PC-9 (cell line): ENCODE measurements at regions not wholly inside any gene's neighbourhood (a gene's known extent, or its start where the extent isn't known, plus 50 kb on each side); places are given as distances from the start of the nearest gene placed in this dataset.

ENCODE experiments used
- BruUV-seq: library from RNA; stranded (reverse); fragments of 400-500 nt; replicated peaks from 2 replicates; lab custom pipeline; 2021; lab: Mats Ljungman, UMichigan
- CTCF ChIA-PET: fragments of 300-600 bp; sonication (Branson Sonifier 250); formaldehyde crosslinking; loops from one replicate; lab custom pipeline; 2022; ENCODE audit warnings: antibody characterized with exemption; lab: Charles Lee
- POLR2A ChIA-PET: fragments of 300-600 bp; sonication (Branson Sonifier 250); formaldehyde crosslinking; loops from one replicate; lab custom pipeline; 2022; ENCODE audit warnings: antibody characterized with exemption; ENCODE audit not compliant: unreplicated experiment; lab: Charles Lee
- DNase-seq, 2 experiments: peaks; one replicate each; pipeline versions ENCODE4 v3.0.0 to v3.0.0-alpha.2; 2015 to 2022; ENCODE audit warnings: mixed read lengths in 1 of 2
- H2AFZ ChIP-seq: fragments of 200-600 bp; sonication (generic); 2 replicates; pipeline ENCODE4 v1.8.1; 2017; ENCODE audit warnings: antibody characterized with exemption
- H3F3A ChIP-seq: fragments of 200-600 bp; sonication (generic); 2 replicates; pipeline ENCODE4 v1.8.1; 2017; ENCODE audit warnings: antibody characterized with exemption, mild to moderate bottlenecking, low read depth; ENCODE audit not compliant: insufficient read depth
- H3K27ac ChIP-seq: fragments of 200-600 bp; sonication (generic); 2 replicates; pipeline ENCODE4 v1.6.1; 2016; ENCODE audit warnings: mixed run types
- H3K27me3 ChIP-seq: fragments of 200-600 bp; sonication (generic); 2 replicates; pipeline ENCODE4 v1.6.1; 2016; ENCODE audit warnings: low read depth, mixed run types; ENCODE audit not compliant: insufficient read depth
- H3K36me3 ChIP-seq: fragments of 200-600 bp; sonication (generic); 2 replicates; pipeline ENCODE4 v1.6.1; 2016; ENCODE audit warnings: low read depth, mixed run types
- H3K4me1 ChIP-seq: fragments of 200-600 bp; sonication (generic); replicated peaks from 2 replicates; pipeline ENCODE4 v1.6.1; 2016; ENCODE audit warnings: mixed run types; ENCODE audit not compliant: insufficient read depth
- H3K4me2 ChIP-seq: fragments of 200-600 bp; sonication (generic); 2 replicates; pipeline ENCODE4 v1.6.1; 2017; ENCODE audit warnings: mixed run types
- H3K4me3 ChIP-seq: fragments of 200-600 bp; sonication (generic); 2 replicates; pipeline ENCODE4 v1.6.1; 2016; ENCODE audit warnings: mixed run types
- H3K79me2 ChIP-seq: fragments of 200-600 bp; sonication (generic); 2 replicates; pipeline ENCODE4 v1.6.1; 2017; ENCODE audit warnings: low read depth, mixed run types
- H3K9me2 ChIP-seq: fragments of 200-600 bp; sonication (generic); 2 replicates; pipeline ENCODE4 v1.8.1; 2017; ENCODE audit warnings: mild to moderate bottlenecking; ENCODE audit not compliant: insufficient read depth
- H3K9me3 ChIP-seq: fragments of 200-600 bp; sonication (generic); 2 replicates; pipeline ENCODE4 v1.8.1; 2016; ENCODE audit warnings: low read depth; ENCODE audit not compliant: insufficient read depth
- H4K20me1 ChIP-seq: fragments of 200-600 bp; sonication (generic); 2 replicates; pipeline ENCODE4 v1.8.1; 2017; ENCODE audit not compliant: insufficient read depth
- EZH2 ChIP-seq: fragments of 200-600 bp; sonication (generic); IDR thresholded peaks from 2 replicates; pipeline ENCODE4 v1.8.0; 2017; ENCODE audit warnings: antibody characterized with exemption, low read depth
- intact Hi-C: fragments of 100-400 bp; cut with micrococcal nuclease; formaldehyde crosslinking; loops from one replicate; pipeline ENCODE4 v1.10.0; 2022; ENCODE audit not compliant: unreplicated experiment
- TF ChIP-seq, protein P1 (sequence below): fragments of 200-600 bp; sonication (generic); conservative IDR thresholded peaks from 2 replicates; pipeline ENCODE4 v1.6.1; 2017; ENCODE audit warnings: mixed run types, antibody characterized with exemption, mild to moderate bottlenecking, moderate library complexity

DNA sequence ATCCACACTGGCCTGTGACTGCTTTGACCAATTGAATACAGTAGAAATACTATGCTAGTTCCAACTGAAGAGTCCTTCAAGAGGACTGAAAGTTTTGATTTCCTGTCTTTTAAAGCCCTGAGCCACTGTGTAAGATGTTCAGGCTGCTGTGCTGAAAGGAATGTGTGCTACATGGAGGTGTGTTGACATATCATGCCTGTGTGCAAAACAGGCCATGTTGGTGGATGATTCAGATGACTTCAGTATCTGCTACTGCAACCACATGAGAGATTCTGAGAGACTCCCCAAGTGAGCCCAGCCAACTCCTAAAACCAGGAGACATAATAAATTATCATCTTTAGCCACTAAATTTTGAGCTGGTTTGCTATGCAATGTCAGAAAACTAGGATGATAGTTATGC lies 662.9 kb downstream of the ZEB2 start:
- H3K9me3 ChIP-seq: no peaks in the 10 kb centered on the region
- BruUV-seq: no TSS peak
- H3K9me2 ChIP-seq: no peaks in the 10 kb centered on the region
- no peaks in the 10 kb centered on the region for H3K79me2 ChIP-seq
- no peak for DNase-seq
- ChIA-PET CTCF (no interaction called here), POLR2A (no interaction called here)
- H3K4me2 ChIP-seq: no peak overlapping the region
- no peaks in the 10 kb centered on the region for H3K27me3 ChIP-seq
- no peak overlapping the region for H2AFZ ChIP-seq
- no peak overlapping the region for H3K27ac ChIP-seq
- no peaks in the 10 kb centered on the region for H3K4me1 ChIP-seq
- no peaks in the 10 kb centered on the region for H4K20me1 ChIP-seq
- no peak overlapping the region for H3K4me3 ChIP-seq
- intact Hi-C loops: no loop called here
- TF ChIP-seq, protein P1, sequence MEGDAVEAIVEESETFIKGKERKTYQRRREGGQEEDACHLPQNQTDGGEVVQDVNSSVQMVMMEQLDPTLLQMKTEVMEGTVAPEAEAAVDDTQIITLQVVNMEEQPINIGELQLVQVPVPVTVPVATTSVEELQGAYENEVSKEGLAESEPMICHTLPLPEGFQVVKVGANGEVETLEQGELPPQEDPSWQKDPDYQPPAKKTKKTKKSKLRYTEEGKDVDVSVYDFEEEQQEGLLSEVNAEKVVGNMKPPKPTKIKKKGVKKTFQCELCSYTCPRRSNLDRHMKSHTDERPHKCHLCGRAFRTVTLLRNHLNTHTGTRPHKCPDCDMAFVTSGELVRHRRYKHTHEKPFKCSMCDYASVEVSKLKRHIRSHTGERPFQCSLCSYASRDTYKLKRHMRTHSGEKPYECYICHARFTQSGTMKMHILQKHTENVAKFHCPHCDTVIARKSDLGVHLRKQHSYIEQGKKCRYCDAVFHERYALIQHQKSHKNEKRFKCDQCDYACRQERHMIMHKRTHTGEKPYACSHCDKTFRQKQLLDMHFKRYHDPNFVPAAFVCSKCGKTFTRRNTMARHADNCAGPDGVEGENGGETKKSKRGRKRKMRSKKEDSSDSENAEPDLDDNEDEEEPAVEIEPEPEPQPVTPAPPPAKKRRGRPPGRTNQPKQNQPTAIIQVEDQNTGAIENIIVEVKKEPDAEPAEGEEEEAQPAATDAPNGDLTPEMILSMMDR: no peak
- TF ChIP-seq EZH2: no peak
- H3F3A ChIP-seq: no peaks in the 10 kb centered on the region
- no peaks in the 10 kb centered on the region for H3K36me3 ChIP-seq

DNA sequence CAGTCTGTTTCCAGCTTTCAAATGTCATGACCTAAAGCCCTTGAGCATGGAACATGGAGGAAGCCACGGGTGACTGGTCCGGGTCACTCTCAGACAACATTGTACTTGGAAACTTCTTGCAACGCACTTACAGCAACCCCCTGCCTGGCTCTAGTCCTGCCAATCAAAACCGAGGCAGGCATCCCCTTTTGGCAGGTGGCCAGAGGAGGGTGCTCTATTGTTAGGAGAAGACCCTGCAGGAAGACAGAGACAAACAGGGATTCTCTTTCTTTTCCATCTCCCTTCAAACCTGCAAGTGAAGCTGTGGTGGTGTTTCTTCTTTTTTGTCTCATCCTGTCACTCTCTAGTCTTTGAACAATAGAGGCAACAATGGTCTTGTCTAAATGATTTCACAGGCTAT lies 667.2 kb downstream of the ZEB2 start:
- Histone ChIP-seq H3K36me3 (no peaks in the 10 kb centered on the region), H3K79me2 (no peaks in the 10 kb centered on the region), H3K9me2 (no peaks in the 10 kb centered on the region), H3K27me3 (no peaks in the 10 kb centered on the region), H4K20me1 (no peaks in the 10 kb centered on the region), H3K4me3 (no peak overlapping the region), H3K4me1 (no peaks in the 10 kb centered on the region), H3K9me3 (no peaks in the 10 kb centered on the region), H3K4me2 (no peak overlapping the region), H3F3A (no peaks in the 10 kb centered on the region), H3K27ac (no peak overlapping the region), H2AFZ (no peak overlapping the region)
- ChIA-PET POLR2A (no interaction called here), CTCF (no interaction called here)
- DNase-seq: no peak
- no peak for TF ChIP-seq EZH2
- TF ChIP-seq, protein P1: no peak
- no TSS peak for BruUV-seq
- intact Hi-C loops: no loop called here

DNA sequence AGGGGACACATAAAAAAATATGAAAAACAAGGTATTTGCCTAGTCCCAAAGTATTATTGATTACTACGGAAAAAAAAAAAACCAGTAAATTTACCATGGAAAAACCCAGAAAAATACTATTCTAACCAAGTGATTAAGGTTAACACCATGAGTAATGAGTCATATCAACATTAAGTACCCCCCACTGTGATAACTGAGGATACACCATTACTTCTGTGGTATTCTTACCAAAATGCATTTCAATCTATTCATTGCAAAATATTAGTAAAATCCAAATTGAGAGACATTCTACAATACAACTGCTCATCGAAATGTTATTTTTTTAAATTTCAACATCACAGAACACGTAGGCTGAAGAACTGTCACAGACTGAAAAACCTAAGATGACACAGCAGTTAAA lies 669.8 kb downstream of the ZEB2 start:
- BruUV-seq: no TSS peak
- Histone ChIP-seq H2AFZ (no peak overlapping the region), H3K27ac (no peak overlapping the region), H3K9me3 (no peaks in the 10 kb centered on the region), H3K27me3 (no peaks in the 10 kb centered on the region), H3K4me3 (no peak overlapping the region), H4K20me1 (no peaks in the 10 kb centered on the region), H3K4me2 (no peak overlapping the region), H3K79me2 (no peaks in the 10 kb centered on the region), H3K9me2 (no peaks in the 10 kb centered on the region), H3F3A (no peaks in the 10 kb centered on the region), H3K4me1 (no peaks in the 10 kb centered on the region), H3K36me3 (no peaks in the 10 kb centered on the region)
- ChIA-PET CTCF (no interaction called here), POLR2A (no interaction called here)
- TF ChIP-seq, protein P1: no peak
- no peak for TF ChIP-seq EZH2
- no peak for DNase-seq
- intact Hi-C loops: no loop called here
